Smooth muscle cell (in vitro differentiated cells): ENCODE measurements at regions not wholly inside any gene's neighbourhood (a gene's known extent, or its start where the extent isn't known, plus 50 kb on each side); places are given as distances from the start of the nearest gene placed in this dataset.

Source experiments
- DNase-seq: peaks from one replicate; lab custom pipeline; 2025; ENCODE audit not compliant: unreplicated experiment; lab: John Stamatoyannopoulos, UW
- H2AFZ ChIP-seq: fragments of 200-600 bp; sonication (generic); 2 replicates; pipeline ENCODE4 v1.6.0; 2016; ENCODE audit warnings: antibody characterized with exemption, low read depth, mild to moderate bottlenecking
- H3F3A ChIP-seq: fragments of 200-600 bp; sonication (generic); 2 replicates; pipeline ENCODE4 v1.6.0; 2017; ENCODE audit warnings: antibody characterized with exemption, low read depth
- H3K27ac ChIP-seq: fragments of 200-600 bp; sonication (generic); 2 replicates; pipeline ENCODE4 v1.5.1; 2016; ENCODE audit warnings: low read depth, mild to moderate bottlenecking
- H3K27me3 ChIP-seq: fragments of 200-600 bp; sonication (generic); 2 replicates; pipeline ENCODE4 v1.6.1; 2016; ENCODE audit warnings: low read depth, mild to moderate bottlenecking
- H3K36me3 ChIP-seq: fragments of 200-600 bp; sonication (generic); 2 replicates; pipeline ENCODE4 v1.5.1; 2016; ENCODE audit warnings: low read depth
- H3K4me1 ChIP-seq: fragments of 200-600 bp; sonication (generic); 2 replicates; pipeline ENCODE4 v1.5.1; 2016; ENCODE audit warnings: low read depth
- H3K4me2 ChIP-seq: fragments of 200-600 bp; sonication (generic); 2 replicates; pipeline ENCODE4 v1.6.0; 2016; ENCODE audit warnings: mild to moderate bottlenecking
- H3K4me3 ChIP-seq: fragments of 200-600 bp; sonication (generic); 2 replicates; pipeline ENCODE4 v1.5.1; 2016; ENCODE audit warnings: mild to moderate bottlenecking
- H3K79me2 ChIP-seq: fragments of 200-600 bp; sonication (generic); 2 replicates; pipeline ENCODE4 v1.6.0; 2016; ENCODE audit warnings: low read depth, mild to moderate bottlenecking
- H3K9ac ChIP-seq: fragments of 200-600 bp; sonication (generic); 2 replicates; pipeline ENCODE4 v1.6.0; 2016; ENCODE audit warnings: low read depth
- H3K9me3 ChIP-seq: fragments of 200-600 bp; sonication (generic); replicated peaks from 2 replicates; pipeline ENCODE4 v1.5.1; 2016; ENCODE audit warnings: low read depth
- H4K20me1 ChIP-seq: fragments of 200-600 bp; sonication (generic); 2 replicates; pipeline ENCODE4 v1.6.0; 2016; ENCODE audit warnings: low read depth
- CTCF ChIP-seq: fragments of 200-600 bp; sonication (generic); IDR thresholded peaks from 2 replicates; pipeline ENCODE4 v1.5.1; 2017; ENCODE audit warnings: borderline replicate concordance, mild to moderate bottlenecking, antibody characterized with exemption; ENCODE audit not compliant: insufficient read depth, poor library complexity, severe bottlenecking
- WGBS: methylation state at CpG from one replicate; pipeline ENCODE4 v1.1.7; 2016; ENCODE audit warnings: low lambda C conversion rate; 5-methylcytosine and 5-hydroxymethylcytosine counted together

DNA sequence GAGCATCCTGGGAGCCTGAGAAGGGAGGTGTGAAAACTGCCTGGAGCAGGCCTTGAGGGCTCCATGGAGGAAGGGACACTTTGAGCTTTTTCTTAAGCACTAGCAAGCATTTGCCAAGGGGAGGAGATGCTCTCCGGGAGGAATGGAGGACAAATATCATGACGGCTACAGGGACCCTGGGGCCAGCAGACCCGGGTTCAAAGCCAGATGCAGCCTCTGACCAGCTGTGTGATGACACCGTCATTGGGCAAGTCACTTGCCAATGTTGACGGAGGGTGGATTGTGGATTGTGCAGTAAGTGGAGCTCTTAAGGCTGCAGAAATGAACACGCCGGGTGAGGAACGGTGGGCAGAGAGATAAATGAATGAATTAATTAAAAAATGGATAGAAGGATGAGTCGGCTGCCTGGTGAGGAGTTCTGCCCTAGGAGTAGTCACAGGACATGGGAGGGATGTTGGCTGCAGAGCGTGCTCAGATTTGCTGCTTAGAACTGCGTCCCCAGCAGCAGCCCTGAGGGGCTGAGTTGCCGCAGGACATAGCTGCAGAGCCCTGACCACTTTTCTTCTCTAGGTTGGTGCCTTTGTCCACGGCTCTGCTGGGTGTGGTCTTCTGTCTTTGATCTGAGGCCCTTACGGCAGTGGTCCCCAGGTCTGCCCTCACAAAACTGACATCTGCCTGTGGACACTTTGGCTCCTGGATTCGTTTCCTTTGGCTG lies 507.6 kb downstream of the NPHP4 start:
- no peaks in the 10 kb centered on the region for H3K79me2 ChIP-seq
- no peak for DNase-seq
- H3K27me3 ChIP-seq = peaks cover 8% of the 10 kb centered on the region
- H3K9ac ChIP-seq = no peak overlapping the region
- no peaks in the 10 kb centered on the region for H3K9me3 ChIP-seq
- H3F3A ChIP-seq = no peaks in the 10 kb centered on the region
- H3K4me2 ChIP-seq = no peak overlapping the region
- no peaks in the 10 kb centered on the region for H4K20me1 ChIP-seq
- no peaks in the 10 kb centered on the region for H3K4me1 ChIP-seq
- no peak overlapping the region for H3K27ac ChIP-seq
- no peak overlapping the region for H2AFZ ChIP-seq
- no peak for TF ChIP-seq CTCF
- WGBS = 81% methylated on average over 15 of the region's 15 CpGs
- H3K36me3 ChIP-seq = no peaks in the 10 kb centered on the region
- H3K4me3 ChIP-seq = no peak overlapping the region

- Histone ChIP-seq H3K27me3 (peaks cover 8% of the 10 kb centered on the region), H3K27ac (no peak overlapping the region), H3K9me3 (no peaks in the 10 kb centered on the region), H2AFZ (no peak overlapping the region), H3F3A (no peaks in the 10 kb centered on the region), H3K36me3 (no peaks in the 10 kb centered on the region), H3K9ac (no peak overlapping the region), H4K20me1 (no peaks in the 10 kb centered on the region), H3K4me3 (no peak overlapping the region), H3K4me2 (no peak overlapping the region), H3K4me1 (no peaks in the 10 kb centered on the region), H3K79me2 (no peaks in the 10 kb centered on the region)
- 42% methylated on average over 10 of the region's 10 CpGs for WGBS
- no peak for DNase-seq
- no peak for TF ChIP-seq CTCF
These were observed 510.3 kb downstream of the NPHP4 start for GRCh38 chr1:5481889-5482288.

- H3K4me3 ChIP-seq = no peak overlapping the region
- H3K9me3 ChIP-seq = no peaks in the 10 kb centered on the region
- H3K9ac ChIP-seq = no peak overlapping the region
These were observed 511.3 kb downstream of the NPHP4 start for GRCh38 chr1:5480906-5481305.

More at GRCh38 chr1:5480906-5481305, 511.3 kb downstream of the NPHP4 start:
- no peak overlapping the region for H3K27ac ChIP-seq
- TF ChIP-seq CTCF = no peak
- H3K4me1 ChIP-seq = no peaks in the 10 kb centered on the region
- H3K4me2 ChIP-seq = no peak overlapping the region
- peaks cover 8% of the 10 kb centered on the region for H3K27me3 ChIP-seq
- no peaks in the 10 kb centered on the region for H4K20me1 ChIP-seq
- H2AFZ ChIP-seq = no peak overlapping the region
- 96% methylated on average over 10 of the region's 10 CpGs for WGBS
- H3F3A ChIP-seq = no peaks in the 10 kb centered on the region
- DNase-seq = no peak
- no peaks in the 10 kb centered on the region for H3K36me3 ChIP-seq
- no peaks in the 10 kb centered on the region for H3K79me2 ChIP-seq
